GM13976 (cell line): ENCODE measurements at regions not wholly inside any gene's neighbourhood (a gene's known extent, or its start where the extent isn't known, plus 50 kb on each side); places are given as distances from the start of the nearest gene placed in this dataset.

Experiments
- DNase-seq: peaks from one replicate; pipeline ENCODE4 v3.0.0; 2012; ENCODE audit warnings: low spot score
- CTCF ChIP-seq: IDR thresholded peaks from 2 replicates; pipeline ENCODE4 v1.5.1; 2012; ENCODE audit warnings: borderline replicate concordance, mild to moderate bottlenecking; ENCODE audit not compliant: insufficient read depth; ENCODE audit errors: extremely low read depth, missing control alignments, control extremely low read depth
- in situ Hi-C: fragments of 300-500 bp; cut with MboI; formaldehyde crosslinking; loops from one replicate; pipeline ENCODE4 v1.12.0; 2022; ENCODE audit warnings: low sequenced_read_pairs, mixed read lengths, inconsistent platforms; ENCODE audit not compliant: unreplicated experiment

- TF ChIP-seq CTCF: no peak
- in situ Hi-C loops: no loop called here
- DNase-seq: no peak
Measured at GRCh38 chr1:68799096-68799495, 302.2 kb upstream of the DEPDC1 start.

- in situ Hi-C loops: no loop called here
- no peak for TF ChIP-seq CTCF
- no peak for DNase-seq
Measured at GRCh38 chr1:68800182-68800581, 303.3 kb upstream of the DEPDC1 start.

- DNase-seq: no peak
- TF ChIP-seq CTCF: no peak
- in situ Hi-C loops: no loop called here
Measured at GRCh38 chr1:68801440-68801839, 304.6 kb upstream of the DEPDC1 start.

GRCh38 chr1:68805097-68805641 lies 308.3 kb upstream of the DEPDC1 start:
- DNase-seq: no peak
- in situ Hi-C loops: no loop called here
- TF ChIP-seq CTCF: no peak

- DNase-seq: no peak
- TF ChIP-seq CTCF: no peak
Measured at GRCh38 chr1:68808351-68808750, 311.5 kb upstream of the DEPDC1 start.

GRCh38 chr1:68811806-68812205 lies 314.9 kb upstream of the DEPDC1 start:
- no peak for DNase-seq
- in situ Hi-C loops: no loop called here
- TF ChIP-seq CTCF: no peak

More at GRCh38 chr1:68808351-68808750, 311.5 kb upstream of the DEPDC1 start:
- in situ Hi-C loops: no loop called here
